ENCODE measurements at regions not wholly inside any gene's neighbourhood (a gene's known extent, or its start where the extent isn't known, plus 50 kb on each side); places are given as distances from the start of the nearest gene placed in this dataset.

DNA sequence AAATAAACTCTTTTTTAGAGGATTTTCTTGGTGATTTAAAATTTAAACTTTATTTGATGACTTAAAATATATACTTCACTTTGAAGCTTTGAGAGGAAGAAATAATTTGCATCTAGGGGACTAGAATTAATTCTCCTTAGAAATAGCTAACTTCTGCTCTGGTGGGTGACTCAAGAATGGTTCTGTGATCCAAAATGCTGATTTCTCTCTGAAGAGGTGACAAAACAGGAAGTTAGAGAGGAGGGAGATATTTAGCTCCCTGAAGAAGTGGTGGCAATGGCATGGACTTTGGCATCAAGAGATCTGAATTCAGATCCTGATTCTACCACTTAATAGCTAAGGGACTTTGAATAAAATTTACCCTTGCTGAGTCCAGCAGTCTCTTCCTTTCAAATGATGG is 125.8 kb upstream of the ATP1B1 start:
- ChIA-PET CTCF (interaction anchor here (2.7 to 3.5 kb wide), 2 partner anchors 10 to 368 kb away, joined by 6 to 7 read pairs; no protein-coding TSS in a partner anchor), POLR2A (no interaction called here)
- H3K9me3 ChIP-seq = no peaks in the 10 kb centered on the region
- no peak for ATAC-seq
- H3K27ac ChIP-seq = no peak overlapping the region
- no peak overlapping the region for H3K4me3 ChIP-seq
- FAIRE-seq = no peak
- DNase-seq (ENCODE audit: low read depth in 1 of 2, low spot score in 1 of 2) = no peak
- H3K4me2 ChIP-seq = no peak overlapping the region
- TF ChIP-seq RAD21 (conservative IDR thresholded peaks at IDR 0.05 in 1 of 2, IDR thresholded peaks at IDR 0.05 in 1 of 2) (no peak), FOSL2 (IDR thresholded peaks at IDR 0.05) (no peak), FOSL2 (CRISPR knock-in tag; IDR thresholded peaks at IDR 0.05) (no peak), CBX2 (IDR thresholded peaks at IDR 0.05; ENCODE audit: borderline replicate concordance, low read depth) (no peak), MYC (IDR thresholded peaks at IDR 0.05; ENCODE audit: borderline replicate concordance, low read length) (no peak), ATOH8 (CRISPR knock-in tag; IDR thresholded peaks at IDR 0.05; ENCODE audit: low read depth) (no peak), ESRRA (IDR thresholded peaks at IDR 0.05; ENCODE audit: borderline replicate concordance, low read length) (no peak), ZNF302 (CRISPR knock-in tag; IDR thresholded peaks at IDR 0.05) (no peak), MAX (IDR thresholded peaks at IDR 0.05) (no peak), BHLHE40 (IDR thresholded peaks at IDR 0.05; ENCODE audit: low read depth, low read length) (no peak), POLR2AphosphoS2 (conservative IDR thresholded peaks at IDR 0.05; ENCODE audit: low read length) (no peak), NR3C1 (IDR thresholded peaks at IDR 0.05) (no peak), SMC3 (IDR thresholded peaks at IDR 0.05) (no peak), MAZ (IDR thresholded peaks at IDR 0.05; ENCODE audit: borderline replicate concordance, low read depth, low read length) (no peak), FOXS1 (CRISPR knock-in tag; IDR thresholded peaks at IDR 0.05) (no peak)
- TF ChIP-seq, protein P1, sequence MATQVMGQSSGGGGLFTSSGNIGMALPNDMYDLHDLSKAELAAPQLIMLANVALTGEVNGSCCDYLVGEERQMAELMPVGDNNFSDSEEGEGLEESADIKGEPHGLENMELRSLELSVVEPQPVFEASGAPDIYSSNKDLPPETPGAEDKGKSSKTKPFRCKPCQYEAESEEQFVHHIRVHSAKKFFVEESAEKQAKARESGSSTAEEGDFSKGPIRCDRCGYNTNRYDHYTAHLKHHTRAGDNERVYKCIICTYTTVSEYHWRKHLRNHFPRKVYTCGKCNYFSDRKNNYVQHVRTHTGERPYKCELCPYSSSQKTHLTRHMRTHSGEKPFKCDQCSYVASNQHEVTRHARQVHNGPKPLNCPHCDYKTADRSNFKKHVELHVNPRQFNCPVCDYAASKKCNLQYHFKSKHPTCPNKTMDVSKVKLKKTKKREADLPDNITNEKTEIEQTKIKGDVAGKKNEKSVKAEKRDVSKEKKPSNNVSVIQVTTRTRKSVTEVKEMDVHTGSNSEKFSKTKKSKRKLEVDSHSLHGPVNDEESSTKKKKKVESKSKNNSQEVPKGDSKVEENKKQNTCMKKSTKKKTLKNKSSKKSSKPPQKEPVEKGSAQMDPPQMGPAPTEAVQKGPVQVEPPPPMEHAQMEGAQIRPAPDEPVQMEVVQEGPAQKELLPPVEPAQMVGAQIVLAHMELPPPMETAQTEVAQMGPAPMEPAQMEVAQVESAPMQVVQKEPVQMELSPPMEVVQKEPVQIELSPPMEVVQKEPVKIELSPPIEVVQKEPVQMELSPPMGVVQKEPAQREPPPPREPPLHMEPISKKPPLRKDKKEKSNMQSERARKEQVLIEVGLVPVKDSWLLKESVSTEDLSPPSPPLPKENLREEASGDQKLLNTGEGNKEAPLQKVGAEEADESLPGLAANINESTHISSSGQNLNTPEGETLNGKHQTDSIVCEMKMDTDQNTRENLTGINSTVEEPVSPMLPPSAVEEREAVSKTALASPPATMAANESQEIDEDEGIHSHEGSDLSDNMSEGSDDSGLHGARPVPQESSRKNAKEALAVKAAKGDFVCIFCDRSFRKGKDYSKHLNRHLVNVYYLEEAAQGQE (IDR thresholded peaks at IDR 0.05) = no peak
- no peaks in the 10 kb centered on the region for H3K4me1 ChIP-seq

DNA sequence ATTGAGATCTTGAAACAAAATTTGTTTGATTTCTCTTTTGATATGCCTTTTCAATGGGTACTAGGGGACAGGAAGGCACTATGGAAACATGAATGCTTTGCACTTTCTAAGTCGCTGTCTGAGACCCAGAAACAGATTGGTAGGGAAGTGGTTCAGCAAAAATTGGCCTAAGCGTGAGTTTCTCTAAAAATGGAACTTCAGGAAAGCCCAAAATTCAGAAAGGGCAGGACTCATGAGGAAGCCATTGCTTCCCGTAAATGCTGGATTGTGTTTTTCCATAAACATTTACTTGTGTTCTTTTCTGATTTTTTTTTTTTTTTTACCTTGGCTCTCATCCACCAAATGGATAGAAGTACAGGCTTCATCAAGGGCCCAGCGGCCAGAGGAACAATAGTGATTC is 123.7 kb upstream of the ATP1B1 start:
- Histone ChIP-seq H3K4me1 (no peaks in the 10 kb centered on the region), H3K27ac (no peak overlapping the region), H3K4me3 (no peak overlapping the region), H3K9me3 (no peaks in the 10 kb centered on the region), H3K4me2 (no peak overlapping the region)
- ChIA-PET CTCF (interaction anchor here (3.5 kb wide), 1 partner anchor 13 kb away, joined by 7 read pairs; no protein-coding TSS in a partner anchor), POLR2A (no interaction called here)
- WGBS (ENCODE audit: missing lambda C conversion rate) = 70% methylated on average over 4 of the region's 4 CpGs
- TF ChIP-seq MYC (IDR thresholded peaks at IDR 0.05; ENCODE audit: borderline replicate concordance, low read length) (no peak), PBX3 (IDR thresholded peaks at IDR 0.05) (no peak), HMGXB4 (CRISPR knock-in tag; IDR thresholded peaks at IDR 0.05; ENCODE audit: borderline replicate concordance) (no peak), JUN (IDR thresholded peaks at IDR 0.05) (no peak), MAFK (IDR thresholded peaks at IDR 0.05; ENCODE audit: partially characterized antibody) (no peak), POLR2A (IDR thresholded peaks at IDR 0.05; ENCODE audit: low read length) (no peak), POLR2AphosphoS2 (conservative IDR thresholded peaks at IDR 0.05; ENCODE audit: low read length) (no peak), RAD21 (conservative IDR thresholded peaks at IDR 0.05 in 1 of 2, IDR thresholded peaks at IDR 0.05 in 1 of 2) (no peak), PHF8 (IDR thresholded peaks at IDR 0.05; ENCODE audit: borderline replicate concordance, low read depth) (no peak), HOXB5 (CRISPR knock-in tag; IDR thresholded peaks at IDR 0.05) (no peak), KDM1A (IDR thresholded peaks at IDR 0.05; ENCODE audit: low read depth) (no peak), FOXS1 (CRISPR knock-in tag; IDR thresholded peaks at IDR 0.05) (no peak), NFE2L2 (conservative IDR thresholded peaks at IDR 0.05; ENCODE audit: low read length) (no peak), KDM5A (IDR thresholded peaks at IDR 0.05) (no peak), EHMT2 (IDR thresholded peaks at IDR 0.05; ENCODE audit: low read depth) (no peak)
- TF ChIP-seq, protein P2, sequence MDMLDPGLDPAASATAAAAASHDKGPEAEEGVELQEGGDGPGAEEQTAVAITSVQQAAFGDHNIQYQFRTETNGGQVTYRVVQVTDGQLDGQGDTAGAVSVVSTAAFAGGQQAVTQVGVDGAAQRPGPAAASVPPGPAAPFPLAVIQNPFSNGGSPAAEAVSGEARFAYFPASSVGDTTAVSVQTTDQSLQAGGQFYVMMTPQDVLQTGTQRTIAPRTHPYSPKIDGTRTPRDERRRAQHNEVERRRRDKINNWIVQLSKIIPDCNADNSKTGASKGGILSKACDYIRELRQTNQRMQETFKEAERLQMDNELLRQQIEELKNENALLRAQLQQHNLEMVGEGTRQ (IDR thresholded peaks at IDR 0.05) = no peak
- DNase-seq (ENCODE audit: low read depth in 1 of 2, low spot score in 1 of 2) = no peak
- ATAC-seq = no peak
- no peak for FAIRE-seq
